ENCODE measurements at regions not wholly inside any gene's neighbourhood (a gene's known extent, or its start where the extent isn't known, plus 50 kb on each side); places are given as distances from the start of the nearest gene placed in this dataset.

DNA sequence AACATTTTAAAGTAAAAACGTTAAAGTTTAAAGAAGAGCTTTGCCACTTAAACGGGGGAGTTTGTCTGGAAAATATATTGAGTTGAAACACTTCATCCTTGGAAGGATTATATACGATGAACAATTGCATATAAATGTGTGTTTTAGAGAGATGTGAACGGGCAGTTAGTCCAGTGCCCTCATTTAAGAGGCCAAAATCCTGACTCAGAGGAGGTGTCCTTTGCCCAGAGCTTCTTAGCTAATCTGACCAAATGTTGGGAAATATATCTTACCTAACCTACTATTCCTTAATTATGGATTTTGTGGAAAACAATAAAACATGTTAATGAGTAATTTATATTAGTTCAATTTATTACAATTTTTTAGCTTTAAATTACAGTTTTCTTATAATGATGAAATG lies 327.2 kb upstream of the DIPK2B start:
- TF ChIP-seq, protein P1, sequence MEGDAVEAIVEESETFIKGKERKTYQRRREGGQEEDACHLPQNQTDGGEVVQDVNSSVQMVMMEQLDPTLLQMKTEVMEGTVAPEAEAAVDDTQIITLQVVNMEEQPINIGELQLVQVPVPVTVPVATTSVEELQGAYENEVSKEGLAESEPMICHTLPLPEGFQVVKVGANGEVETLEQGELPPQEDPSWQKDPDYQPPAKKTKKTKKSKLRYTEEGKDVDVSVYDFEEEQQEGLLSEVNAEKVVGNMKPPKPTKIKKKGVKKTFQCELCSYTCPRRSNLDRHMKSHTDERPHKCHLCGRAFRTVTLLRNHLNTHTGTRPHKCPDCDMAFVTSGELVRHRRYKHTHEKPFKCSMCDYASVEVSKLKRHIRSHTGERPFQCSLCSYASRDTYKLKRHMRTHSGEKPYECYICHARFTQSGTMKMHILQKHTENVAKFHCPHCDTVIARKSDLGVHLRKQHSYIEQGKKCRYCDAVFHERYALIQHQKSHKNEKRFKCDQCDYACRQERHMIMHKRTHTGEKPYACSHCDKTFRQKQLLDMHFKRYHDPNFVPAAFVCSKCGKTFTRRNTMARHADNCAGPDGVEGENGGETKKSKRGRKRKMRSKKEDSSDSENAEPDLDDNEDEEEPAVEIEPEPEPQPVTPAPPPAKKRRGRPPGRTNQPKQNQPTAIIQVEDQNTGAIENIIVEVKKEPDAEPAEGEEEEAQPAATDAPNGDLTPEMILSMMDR (IDR thresholded peaks at IDR 0.05; ENCODE audit: poor library complexity, severe bottlenecking), result no peak
- Histone ChIP-seq H3K4me3 (ENCODE audit: severe bottlenecking) (no peak overlapping the region), H3K27me3 (ENCODE audit: insufficient read depth, poor library complexity, severe bottlenecking) (no peaks in the 10 kb centered on the region), H3K9me3 (ENCODE audit: severe bottlenecking) (no peaks in the 10 kb centered on the region), H3K36me3 (ENCODE audit: low read depth) (no peaks in the 10 kb centered on the region), H3K27ac (ENCODE audit: poor library complexity, severe bottlenecking) (no peak overlapping the region), H3K4me1 (ENCODE audit: insufficient read depth, poor library complexity, severe bottlenecking) (peaks cover 23% of the 10 kb centered on the region)
- DNase-seq (ENCODE audit: low spot score) (no peak), ATAC-seq (ENCODE audit: low read depth) (no peak)

DNA sequence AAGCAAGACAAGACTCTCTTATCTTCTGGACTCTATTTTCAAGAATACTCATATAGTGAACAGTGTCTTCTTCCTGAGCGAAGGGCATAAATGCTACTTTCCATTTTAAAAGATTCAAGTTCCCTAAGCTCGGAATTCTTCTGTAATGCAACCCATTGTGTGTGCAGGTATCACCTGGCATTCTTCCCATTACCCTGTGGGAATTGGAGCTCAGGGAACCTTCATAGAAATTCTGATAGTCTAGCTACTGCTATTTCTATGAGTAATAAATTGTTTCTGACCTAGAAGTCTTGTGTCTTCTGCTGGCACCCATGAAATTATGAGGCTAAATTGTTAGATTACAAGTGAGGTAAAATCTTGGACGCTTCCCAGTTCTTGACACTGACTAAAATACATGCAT lies 324.1 kb upstream of the DIPK2B start:
- Histone ChIP-seq H3K27me3 (ENCODE audit: insufficient read depth, poor library complexity, severe bottlenecking) (no peaks in the 10 kb centered on the region), H3K4me1 (ENCODE audit: insufficient read depth, poor library complexity, severe bottlenecking) (peaks cover 23% of the 10 kb centered on the region), H3K27ac (ENCODE audit: poor library complexity, severe bottlenecking) (peak overlapping the region; percentile 77), H3K36me3 (ENCODE audit: low read depth) (no peaks in the 10 kb centered on the region), H3K4me3 (ENCODE audit: severe bottlenecking) (no peak overlapping the region), H3K9me3 (ENCODE audit: severe bottlenecking) (no peaks in the 10 kb centered on the region)
- DNase-seq (ENCODE audit: low spot score) (no peak), ATAC-seq (ENCODE audit: low read depth) (peak; percentile 59; the same call in 2 of the 3 replicates)
- TF ChIP-seq, protein P1 (IDR thresholded peaks at IDR 0.05; ENCODE audit: poor library complexity, severe bottlenecking), result no peak

DNA sequence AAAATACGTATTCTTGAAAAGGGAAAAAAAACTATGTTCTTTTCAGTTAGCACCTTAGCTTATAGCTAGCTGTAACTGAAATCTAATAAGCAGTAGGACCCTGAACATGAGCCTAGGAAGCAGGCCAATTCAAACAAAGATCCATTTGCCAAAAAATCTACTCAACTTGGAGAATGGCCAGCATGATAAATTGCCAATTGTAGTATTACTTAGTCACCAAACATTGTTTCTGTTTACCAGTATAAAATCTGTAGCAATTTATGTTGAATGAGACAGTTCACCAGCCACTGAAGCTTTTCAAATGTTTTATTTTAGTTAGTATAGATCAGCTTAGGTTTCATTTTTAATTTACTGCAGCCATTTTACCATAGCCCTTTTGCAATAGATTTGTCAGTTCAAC lies 323.6 kb upstream of the DIPK2B start:
- no peaks in the 10 kb centered on the region for H3K9me3 ChIP-seq (ENCODE audit: severe bottlenecking)
- no peaks in the 10 kb centered on the region for H3K36me3 ChIP-seq (ENCODE audit: low read depth)
- peak overlapping the region; percentile 77 for H3K27ac ChIP-seq (ENCODE audit: poor library complexity, severe bottlenecking)
- H3K4me1 ChIP-seq (ENCODE audit: insufficient read depth, poor library complexity, severe bottlenecking), result peaks cover 23% of the 10 kb centered on the region
- H3K27me3 ChIP-seq (ENCODE audit: insufficient read depth, poor library complexity, severe bottlenecking), result no peaks in the 10 kb centered on the region
- ATAC-seq (ENCODE audit: low read depth) (peak; percentile 68), DNase-seq (ENCODE audit: low spot score) (no peak)
- H3K4me3 ChIP-seq (ENCODE audit: severe bottlenecking), result no peak overlapping the region
- TF ChIP-seq, protein P1 (IDR thresholded peaks at IDR 0.05; ENCODE audit: poor library complexity, severe bottlenecking), result no peak

DNA sequence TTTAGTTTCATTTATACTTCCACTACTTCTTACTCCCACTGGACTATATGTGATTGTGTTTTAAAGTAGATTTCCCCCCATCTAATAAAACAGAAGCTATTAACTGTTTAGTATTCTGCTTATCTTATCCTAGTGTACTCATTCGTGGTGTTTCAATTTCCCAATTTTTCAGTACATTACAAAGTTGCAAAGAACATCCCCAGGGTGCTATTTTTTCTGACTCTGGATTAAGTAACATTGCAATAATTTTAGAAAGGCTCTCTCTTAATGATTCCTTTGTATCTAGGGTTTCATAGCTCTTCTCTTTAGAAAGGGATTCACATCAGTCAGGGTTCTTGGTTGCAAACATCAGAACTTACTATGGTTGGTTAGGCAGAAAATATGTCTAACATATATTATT lies 317.9 kb upstream of the DIPK2B start:
- TF ChIP-seq, protein P1 (IDR thresholded peaks at IDR 0.05; ENCODE audit: poor library complexity, severe bottlenecking), result no peak
- ATAC-seq (ENCODE audit: low read depth), result no peak
- H3K27ac ChIP-seq (ENCODE audit: poor library complexity, severe bottlenecking), result peak overlapping the region; percentile 93

DNA sequence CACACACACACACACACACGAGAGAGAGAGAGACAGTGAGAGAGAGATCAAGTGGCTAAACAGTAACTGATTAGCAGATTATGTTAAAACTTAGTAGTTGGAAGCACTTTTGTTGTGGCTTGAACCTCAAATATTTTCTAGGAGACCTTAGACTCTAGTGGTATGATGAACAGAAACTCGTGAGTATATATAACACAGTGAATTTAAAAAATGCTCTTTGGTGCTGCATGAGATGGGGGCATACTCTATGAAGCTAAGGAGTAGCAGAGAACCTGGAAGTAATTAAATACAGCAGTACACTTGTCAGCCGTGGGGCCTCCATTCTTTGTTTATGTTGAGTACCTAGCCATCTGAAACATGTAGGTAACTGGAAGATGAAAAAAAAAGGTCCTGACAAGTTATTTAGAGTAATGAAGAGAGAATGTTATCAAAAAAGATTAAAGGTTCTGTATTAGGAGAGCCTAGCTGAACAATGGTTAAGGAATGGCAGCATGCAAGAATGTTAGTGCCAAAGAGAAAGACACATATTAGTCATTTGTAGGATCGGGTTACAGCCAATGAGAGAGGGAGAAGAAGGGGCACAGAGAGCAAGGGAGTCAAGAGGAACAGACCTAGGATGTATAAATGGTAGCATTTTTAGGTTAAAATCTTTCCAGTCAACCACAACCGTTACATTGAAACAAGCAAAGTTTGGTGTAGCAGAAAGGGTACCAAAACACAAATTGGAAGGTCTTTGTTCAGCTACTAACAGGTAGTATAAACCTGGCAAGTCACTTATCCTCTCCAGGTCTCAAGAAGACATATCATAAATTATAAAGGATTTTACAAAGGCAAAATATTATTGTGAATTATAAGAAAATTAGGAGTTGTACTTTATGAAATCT lies 316.7 kb upstream of the DIPK2B start:
- TF ChIP-seq, protein P1 (IDR thresholded peaks at IDR 0.05; ENCODE audit: poor library complexity, severe bottlenecking), result no peak
- DNase-seq (ENCODE audit: low spot score), result no peak
- H3K27ac ChIP-seq (ENCODE audit: poor library complexity, severe bottlenecking), result peak overlapping the region; percentile 93

More for the DNA sequence above, 317.9 kb upstream of the DIPK2B start:
- H3K9me3 ChIP-seq (ENCODE audit: severe bottlenecking), result no peaks in the 10 kb centered on the region
- H3K27me3 ChIP-seq (ENCODE audit: insufficient read depth, poor library complexity, severe bottlenecking), result no peaks in the 10 kb centered on the region
- DNase-seq (ENCODE audit: low spot score), result no peak
- no peak overlapping the region for H3K4me3 ChIP-seq (ENCODE audit: severe bottlenecking)
- H3K36me3 ChIP-seq (ENCODE audit: low read depth), result no peaks in the 10 kb centered on the region
- peaks cover 28% of the 10 kb centered on the region for H3K4me1 ChIP-seq (ENCODE audit: insufficient read depth, poor library complexity, severe bottlenecking)

More for the DNA sequence above, 316.7 kb upstream of the DIPK2B start:
- peak; percentile 57 for ATAC-seq (ENCODE audit: low read depth)
- no peaks in the 10 kb centered on the region for H3K36me3 ChIP-seq (ENCODE audit: low read depth)
- no peak overlapping the region for H3K4me3 ChIP-seq (ENCODE audit: severe bottlenecking)
- peaks cover 28% of the 10 kb centered on the region for H3K4me1 ChIP-seq (ENCODE audit: insufficient read depth, poor library complexity, severe bottlenecking)
- no peaks in the 10 kb centered on the region for H3K9me3 ChIP-seq (ENCODE audit: severe bottlenecking)
- no peaks in the 10 kb centered on the region for H3K27me3 ChIP-seq (ENCODE audit: insufficient read depth, poor library complexity, severe bottlenecking)

All from RWPE2 (cell line).